Ishikawa (cell line): ENCODE measurements at regions not wholly inside any gene's neighbourhood (a gene's known extent, or its start where the extent isn't known, plus 50 kb on each side); places are given as distances from the start of the nearest gene placed in this dataset.

Source experiments
- CREB1 ChIP-seq: IDR thresholded peaks from 2 replicates; pipeline ENCODE4 v1.6.1; 2012; ENCODE audit warnings: low read depth
- EP300 ChIP-seq: IDR thresholded peaks from 2 replicates; pipeline ENCODE4 v1.6.1; 2012; ENCODE audit warnings: borderline replicate concordance
- TF ChIP-seq, protein P1 (sequence below): IDR thresholded peaks from 2 replicates; pipeline ENCODE4 v1.6.1; 2012
- TF ChIP-seq, protein P2 (sequence below): IDR thresholded peaks from 2 replicates; pipeline ENCODE4 v1.6.1; 2012

DNA sequence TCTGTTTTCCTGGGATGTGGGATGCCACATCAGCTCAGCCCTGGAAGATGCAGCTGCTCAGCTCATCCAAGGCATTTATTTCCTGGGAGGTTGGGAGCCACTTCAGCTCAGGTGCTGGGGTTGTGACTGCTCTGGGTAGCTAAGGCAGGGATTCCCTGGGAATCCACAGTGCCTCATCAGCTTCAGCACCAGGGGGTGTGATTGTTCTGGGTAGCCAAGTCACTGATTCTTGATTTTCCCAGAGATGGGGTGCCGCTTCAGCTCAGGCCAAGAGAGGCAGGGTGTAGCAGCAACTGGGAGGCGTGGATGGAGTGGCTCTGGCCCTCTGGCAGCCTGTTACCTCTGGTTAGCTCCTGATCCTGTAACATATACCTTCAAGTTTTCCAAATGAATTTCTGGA lies 81.3 kb upstream of the PRMT8 start:
- TF ChIP-seq, protein P1, sequence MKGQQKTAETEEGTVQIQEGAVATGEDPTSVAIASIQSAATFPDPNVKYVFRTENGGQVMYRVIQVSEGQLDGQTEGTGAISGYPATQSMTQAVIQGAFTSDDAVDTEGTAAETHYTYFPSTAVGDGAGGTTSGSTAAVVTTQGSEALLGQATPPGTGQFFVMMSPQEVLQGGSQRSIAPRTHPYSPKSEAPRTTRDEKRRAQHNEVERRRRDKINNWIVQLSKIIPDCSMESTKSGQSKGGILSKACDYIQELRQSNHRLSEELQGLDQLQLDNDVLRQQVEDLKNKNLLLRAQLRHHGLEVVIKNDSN: no peak
- TF ChIP-seq, protein P2, sequence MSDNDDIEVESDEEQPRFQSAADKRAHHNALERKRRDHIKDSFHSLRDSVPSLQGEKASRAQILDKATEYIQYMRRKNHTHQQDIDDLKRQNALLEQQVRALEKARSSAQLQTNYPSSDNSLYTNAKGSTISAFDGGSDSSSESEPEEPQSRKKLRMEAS: no peak
- no peak for TF ChIP-seq EP300
- no peak for TF ChIP-seq CREB1
